Neural cell (in vitro differentiated cells): ENCODE measurements at regions not wholly inside any gene's neighbourhood (a gene's known extent, or its start where the extent isn't known, plus 50 kb on each side); places are given as distances from the start of the nearest gene placed in this dataset.

Source experiments
- H2AFZ ChIP-seq: fragments of 200-600, 300-800 bp; sonication (generic), shearing (Covaris generic); 2 replicates; pipeline ENCODE4 v1.6.0; 2014; ENCODE audit warnings: low read depth, mild to moderate bottlenecking, antibody characterized with exemption, low read length, moderate library complexity
- H3F3A ChIP-seq: fragments of 200-600 bp; shearing (Covaris generic); 2 replicates; pipeline ENCODE4 v1.6.1; 2016; ENCODE audit warnings: mild to moderate bottlenecking, moderate library complexity, mixed read lengths, antibody characterized with exemption, low read length; ENCODE audit not compliant: insufficient read depth, poor library complexity, severe bottlenecking
- H3K27ac ChIP-seq: fragments of 200-600, 300-800 bp; sonication (generic), shearing (Covaris generic); 2 replicates; pipeline ENCODE4 v1.5.1; 2014; ENCODE audit warnings: mild to moderate bottlenecking, low read length, moderate library complexity
- H3K27me3 ChIP-seq: fragments of 300-800, 200-600 bp; sonication (generic), shearing (Covaris generic); 2 replicates; pipeline ENCODE4 v1.6.0; 2014; ENCODE audit warnings: mild to moderate bottlenecking, low read depth, low read length, moderate library complexity; ENCODE audit not compliant: insufficient read depth
- H3K36me3 ChIP-seq: fragments of 300-800, 200-600 bp; sonication (generic), shearing (Covaris generic); 2 replicates; pipeline ENCODE4 v1.5.1; 2014; ENCODE audit warnings: mild to moderate bottlenecking, antibody characterized with exemption, low read length, moderate library complexity; ENCODE audit not compliant: insufficient read depth
- H3K4me2 ChIP-seq: fragments of 300-800, 200-600 bp; sonication (generic), shearing (Covaris generic); 2 replicates; pipeline ENCODE4 v1.6.0; 2014; ENCODE audit warnings: mild to moderate bottlenecking, low read length
- H3K4me3 ChIP-seq: fragments of 300-800, 200-600 bp; sonication (generic), shearing (Covaris generic); 2 replicates; pipeline ENCODE4 v1.5.1; 2014; ENCODE audit warnings: mild to moderate bottlenecking, low read length, moderate library complexity
- H3K79me2 ChIP-seq: fragments of 200-600 bp; shearing (Covaris generic); replicated peaks from 2 replicates; pipeline ENCODE4 v1.6.0; 2014; ENCODE audit warnings: mild to moderate bottlenecking, low read length, moderate library complexity; ENCODE audit not compliant: insufficient read depth
- H3K9ac ChIP-seq: fragments of 300-800, 200-600 bp; sonication (generic), shearing (Covaris generic); 2 replicates; pipeline ENCODE4 v1.6.1; 2016; ENCODE audit warnings: mild to moderate bottlenecking, low read length, mixed read lengths
- H3K9me2 ChIP-seq: fragments of 200-600 bp; shearing (Covaris generic); 2 replicates; pipeline ENCODE4 v1.6.1; 2016; ENCODE audit warnings: mild to moderate bottlenecking, low read length, mixed read lengths; ENCODE audit not compliant: insufficient read depth
- H3K9me3 ChIP-seq: fragments of 200-600, 300-800 bp; sonication (generic), shearing (Covaris generic); 2 replicates; pipeline ENCODE4 v1.6.1; 2016; ENCODE audit warnings: mild to moderate bottlenecking, mixed run types, low read length, moderate library complexity, mixed read lengths
- H4K20me1 ChIP-seq: fragments of 200-600 bp; shearing (Covaris generic); 2 replicates; pipeline ENCODE4 v1.6.1; 2016; ENCODE audit warnings: mild to moderate bottlenecking, mixed run types; ENCODE audit not compliant: insufficient read depth
- CTCF ChIP-seq: fragments of 450-650 bp; IDR thresholded peaks from 2 replicates; pipeline ENCODE4 v1.5.1; 2014; ENCODE audit warnings: antibody characterized with exemption, mild to moderate bottlenecking, moderate library complexity; ENCODE audit not compliant: poor library complexity, severe bottlenecking
- EP300 ChIP-seq: fragments of 450-650 bp; conservative IDR thresholded peaks from 2 replicates; pipeline ENCODE4 v1.6.1; 2014; ENCODE audit warnings: antibody characterized with exemption, mild to moderate bottlenecking, moderate library complexity; ENCODE audit not compliant: poor library complexity, severe bottlenecking
- EZH2 ChIP-seq: fragments of 200-600, 300-800 bp; shearing (Covaris generic), sonication (generic); IDR thresholded peaks from 2 replicates; pipeline ENCODE4 v1.6.1; 2014; ENCODE audit warnings: antibody characterized with exemption, low read length, borderline replicate concordance, mild to moderate bottlenecking; ENCODE audit not compliant: insufficient read depth, poor library complexity, severe bottlenecking
- MXI1 ChIP-seq: fragments of 450-650 bp; conservative IDR thresholded peaks from 2 replicates; pipeline ENCODE4 v1.6.1; 2014; ENCODE audit warnings: antibody characterized with exemption, mild to moderate bottlenecking; ENCODE audit not compliant: poor library complexity, severe bottlenecking
- POLR2AphosphoS5 ChIP-seq: IDR thresholded peaks from 2 replicates; pipeline ENCODE4 v1.6.1; 2012
- RAD21 ChIP-seq: fragments of 450-650 bp; conservative IDR thresholded peaks from 2 replicates; pipeline ENCODE4 v1.6.1; 2014; ENCODE audit warnings: antibody characterized with exemption, mild to moderate bottlenecking, moderate library complexity
- REST ChIP-seq: IDR thresholded peaks from 2 replicates; pipeline ENCODE4 v1.6.1; 2012; ENCODE audit warnings: borderline replicate concordance
- SMC3 ChIP-seq: fragments of 450-650 bp; conservative IDR thresholded peaks from 2 replicates; pipeline ENCODE4 v1.6.1; 2014; ENCODE audit warnings: antibody characterized with exemption, mild to moderate bottlenecking, moderate library complexity; ENCODE audit not compliant: poor library complexity
- TAF1 ChIP-seq: IDR thresholded peaks from 2 replicates; pipeline ENCODE4 v1.6.1; 2012; ENCODE audit warnings: low read depth

DNA sequence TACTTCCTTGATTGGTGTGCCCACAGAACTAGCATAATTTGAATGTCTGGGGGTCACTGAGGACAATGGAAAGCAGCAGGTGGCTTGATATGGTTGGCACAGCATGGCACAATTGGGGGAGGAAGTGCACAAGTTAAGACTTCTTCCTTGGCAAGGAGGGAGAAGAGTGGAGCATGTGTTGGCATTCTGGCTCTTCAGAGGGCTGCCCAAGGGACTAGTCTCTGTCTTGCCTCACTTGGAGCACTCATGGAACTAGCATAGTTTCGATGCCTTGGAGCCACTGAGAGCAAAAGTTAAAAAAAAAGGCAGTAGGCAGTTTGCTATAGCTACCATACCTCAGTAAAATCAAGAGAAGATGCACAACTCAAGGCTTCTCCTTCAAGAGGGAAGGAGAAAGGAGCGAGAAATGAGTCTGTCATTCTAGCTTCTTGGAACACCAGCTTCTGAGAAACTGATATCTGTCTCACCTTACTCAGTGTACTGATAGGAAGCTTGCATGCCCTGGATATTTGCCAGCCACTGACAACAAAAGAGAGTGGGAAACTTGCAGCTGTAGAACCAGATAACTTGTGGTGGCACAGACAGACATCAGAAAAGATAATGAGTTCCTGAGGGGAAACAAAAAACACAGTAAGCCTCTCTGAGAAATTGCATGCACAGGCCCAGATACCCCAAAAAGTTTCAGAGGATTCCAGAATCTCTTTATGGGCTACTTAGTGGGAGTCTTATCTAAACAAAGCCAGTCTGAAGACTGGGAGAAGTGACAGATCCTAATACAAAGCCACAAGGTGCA is 207.5 kb upstream of the SAMSN1 start:
- no peaks in the 10 kb centered on the region for H3K27me3 ChIP-seq
- no peaks in the 10 kb centered on the region for H3K36me3 ChIP-seq
- TF ChIP-seq RAD21: no peak
- no peak for TF ChIP-seq SMC3
- TF ChIP-seq EP300: no peak
- no peak for TF ChIP-seq TAF1
- TF ChIP-seq CTCF: no peak
- H3K4me3 ChIP-seq: no peak overlapping the region
- no peaks in the 10 kb centered on the region for H3K9me2 ChIP-seq
- no peaks in the 10 kb centered on the region for H3F3A ChIP-seq
- H3K79me2 ChIP-seq: no peaks in the 10 kb centered on the region
- no peak overlapping the region for H3K9ac ChIP-seq
- H2AFZ ChIP-seq: no peak overlapping the region
- no peak overlapping the region for H3K27ac ChIP-seq
- no peaks in the 10 kb centered on the region for H3K9me3 ChIP-seq
- no peaks in the 10 kb centered on the region for H4K20me1 ChIP-seq
- H3K4me2 ChIP-seq: no peak overlapping the region

DNA sequence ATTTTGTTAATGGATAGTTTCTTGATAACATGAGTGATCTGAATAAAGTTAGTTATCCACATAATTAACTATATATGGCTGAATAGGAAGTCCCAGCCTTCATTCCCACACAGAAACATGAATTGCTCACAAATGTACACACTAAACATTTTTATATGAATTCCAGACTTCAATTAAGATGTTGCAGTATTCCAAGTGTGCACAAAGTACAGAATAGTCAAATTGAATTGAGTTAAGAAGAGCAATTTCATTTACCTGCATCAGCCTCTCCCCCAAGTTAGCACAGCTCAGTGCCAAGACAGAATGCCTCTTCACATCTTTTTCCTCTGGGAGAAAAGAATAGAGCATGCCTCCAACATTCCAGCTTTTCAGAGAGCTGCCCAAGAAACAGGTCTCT is 207.0 kb upstream of the SAMSN1 start:
- Histone ChIP-seq H3K4me3 (no peak overlapping the region), H3K27ac (no peak overlapping the region), H3K9me3 (no peaks in the 10 kb centered on the region), H3F3A (no peaks in the 10 kb centered on the region), H3K9ac (no peak overlapping the region), H3K4me2 (no peak overlapping the region), H3K9me2 (no peaks in the 10 kb centered on the region), H4K20me1 (no peaks in the 10 kb centered on the region), H3K36me3 (no peaks in the 10 kb centered on the region), H3K79me2 (no peaks in the 10 kb centered on the region), H3K27me3 (no peaks in the 10 kb centered on the region), H2AFZ (no peak overlapping the region)
- TF ChIP-seq MXI1 (no peak), SMC3 (no peak), POLR2AphosphoS5 (no peak), EP300 (no peak), CTCF (no peak), EZH2 (no peak), RAD21 (no peak), REST (no peak), TAF1 (no peak)
